HEK293 (cell line): ENCODE measurements at regions not wholly inside any gene's neighbourhood (a gene's known extent, or its start where the extent isn't known, plus 50 kb on each side); places are given as distances from the start of the nearest gene placed in this dataset.
"Not testable (repeated sequence)": the region's sequence is repeated elsewhere in the genome, so short reads cannot be mapped to it uniquely, and the experiment has no call there.

Source experiments
- IKZF3 ChIP-seq: fragments of 450-650 bp; IDR thresholded peaks from 2 replicates; pipeline ENCODE4 v1.5.0; 2018; ENCODE audit warnings: missing biosample characterization, mild to moderate bottlenecking, missing genetic modification characterization, moderate library complexity
- YY1 ChIP-seq: fragments of 450-650 bp; formaldehyde crosslinking; IDR thresholded peaks from 2 replicates; pipeline ENCODE4 v1.5.1; 2018; ENCODE audit warnings: missing biosample characterization, missing genetic modification characterization
- ZBTB7A ChIP-seq: fragments of 450-650 bp; formaldehyde crosslinking; IDR thresholded peaks from 2 replicates; pipeline ENCODE4 v1.5.1; 2016; ENCODE audit warnings: low read depth, missing biosample characterization, missing genetic modification characterization
- ZNF121 ChIP-seq: fragments of 450-650 bp; formaldehyde crosslinking; IDR thresholded peaks from 2 replicates; pipeline ENCODE4 v1.5.1; 2016; ENCODE audit warnings: missing biosample characterization, missing genetic modification characterization
- ZNF175 ChIP-seq: fragments of 450-650 bp; formaldehyde crosslinking; IDR thresholded peaks from 2 replicates; pipeline ENCODE4 v1.5.1; 2016; ENCODE audit warnings: missing biosample characterization, missing genetic modification characterization
- TF ChIP-seq, protein P1 (sequence below): fragments of 450-650 bp; formaldehyde crosslinking; IDR thresholded peaks from 2 replicates; pipeline ENCODE4 v1.5.1; 2016; ENCODE audit warnings: missing biosample characterization, missing genetic modification characterization
- TF ChIP-seq, protein P2 (sequence below): fragments of 450-650 bp; formaldehyde crosslinking; IDR thresholded peaks from 2 replicates; pipeline ENCODE4 v1.5.1; 2016; ENCODE audit warnings: missing biosample characterization, missing genetic modification characterization

DNA sequence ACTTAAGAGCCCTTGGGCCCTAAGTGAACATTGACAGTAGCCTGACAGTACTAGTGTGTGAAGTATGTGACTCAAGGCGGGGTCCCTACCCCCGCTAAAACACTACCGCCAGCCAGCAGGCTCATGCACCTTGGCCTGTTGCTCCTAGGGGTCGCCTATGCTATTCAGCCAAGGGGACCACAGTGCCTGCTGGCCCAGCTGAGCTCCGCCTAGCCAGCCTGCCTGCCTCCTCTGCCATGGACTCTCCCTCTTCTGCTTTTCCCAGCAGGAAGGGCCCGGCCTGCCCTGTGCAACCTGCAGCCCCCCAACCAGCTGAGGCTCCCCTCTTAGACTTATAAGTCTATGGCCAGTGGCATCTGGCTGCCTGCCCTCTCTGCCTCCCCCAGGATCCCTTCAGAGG is 193.1 kb downstream of the MSX2 start:
- TF ChIP-seq, protein P1, sequence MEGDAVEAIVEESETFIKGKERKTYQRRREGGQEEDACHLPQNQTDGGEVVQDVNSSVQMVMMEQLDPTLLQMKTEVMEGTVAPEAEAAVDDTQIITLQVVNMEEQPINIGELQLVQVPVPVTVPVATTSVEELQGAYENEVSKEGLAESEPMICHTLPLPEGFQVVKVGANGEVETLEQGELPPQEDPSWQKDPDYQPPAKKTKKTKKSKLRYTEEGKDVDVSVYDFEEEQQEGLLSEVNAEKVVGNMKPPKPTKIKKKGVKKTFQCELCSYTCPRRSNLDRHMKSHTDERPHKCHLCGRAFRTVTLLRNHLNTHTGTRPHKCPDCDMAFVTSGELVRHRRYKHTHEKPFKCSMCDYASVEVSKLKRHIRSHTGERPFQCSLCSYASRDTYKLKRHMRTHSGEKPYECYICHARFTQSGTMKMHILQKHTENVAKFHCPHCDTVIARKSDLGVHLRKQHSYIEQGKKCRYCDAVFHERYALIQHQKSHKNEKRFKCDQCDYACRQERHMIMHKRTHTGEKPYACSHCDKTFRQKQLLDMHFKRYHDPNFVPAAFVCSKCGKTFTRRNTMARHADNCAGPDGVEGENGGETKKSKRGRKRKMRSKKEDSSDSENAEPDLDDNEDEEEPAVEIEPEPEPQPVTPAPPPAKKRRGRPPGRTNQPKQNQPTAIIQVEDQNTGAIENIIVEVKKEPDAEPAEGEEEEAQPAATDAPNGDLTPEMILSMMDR (tag by site-specific recombination), result not testable (repeated sequence)
- TF ChIP-seq ZNF121 (tag by site-specific recombination); ZNF175 (tag by site-specific recombination); IKZF3 (tag by site-specific recombination); ZBTB7A; YY1 (tag by site-specific recombination): not testable (repeated sequence)
- TF ChIP-seq, protein P2, sequence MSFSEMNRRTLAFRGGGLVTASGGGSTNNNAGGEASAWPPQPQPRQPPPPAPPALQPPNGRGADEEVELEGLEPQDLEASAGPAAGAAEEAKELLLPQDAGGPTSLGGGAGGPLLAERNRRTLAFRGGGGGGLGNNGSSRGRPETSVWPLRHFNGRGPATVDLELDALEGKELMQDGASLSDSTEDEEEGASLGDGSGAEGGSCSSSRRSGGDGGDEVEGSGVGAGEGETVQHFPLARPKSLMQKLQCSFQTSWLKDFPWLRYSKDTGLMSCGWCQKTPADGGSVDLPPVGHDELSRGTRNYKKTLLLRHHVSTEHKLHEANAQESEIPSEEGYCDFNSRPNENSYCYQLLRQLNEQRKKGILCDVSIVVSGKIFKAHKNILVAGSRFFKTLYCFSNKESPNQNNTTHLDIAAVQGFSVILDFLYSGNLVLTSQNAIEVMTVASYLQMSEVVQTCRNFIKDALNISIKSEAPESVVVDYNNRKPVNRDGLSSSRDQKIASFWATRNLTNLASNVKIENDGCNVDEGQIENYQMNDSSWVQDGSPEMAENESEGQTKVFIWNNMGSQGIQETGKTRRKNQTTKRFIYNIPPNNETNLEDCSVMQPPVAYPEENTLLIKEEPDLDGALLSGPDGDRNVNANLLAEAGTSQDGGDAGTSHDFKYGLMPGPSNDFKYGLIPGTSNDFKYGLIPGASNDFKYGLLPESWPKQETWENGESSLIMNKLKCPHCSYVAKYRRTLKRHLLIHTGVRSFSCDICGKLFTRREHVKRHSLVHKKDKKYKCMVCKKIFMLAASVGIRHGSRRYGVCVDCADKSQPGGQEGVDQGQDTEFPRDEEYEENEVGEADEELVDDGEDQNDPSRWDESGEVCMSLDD (tag by site-specific recombination), result not testable (repeated sequence)
